Activated T-helper 1 cell treated with Interleukin-2 at 50 U/mL for 16 hours (primary cell): ENCODE measurements at regions not wholly inside any gene's neighbourhood (a gene's known extent, or its start where the extent isn't known, plus 50 kb on each side); places are given as distances from the start of the nearest gene placed in this dataset.

Experiments used
- DNase-seq: peaks from one replicate; pipeline ENCODE4 v3.0.0-alpha.2; 2020; ENCODE audit warnings: low read depth

- no peak for DNase-seq
Observed at GRCh38 chr1:83770319-83770661, 228.6 kb downstream of the TTLL7 start.

- no peak for DNase-seq
Observed at GRCh38 chr1:83769594-83770318, 229.2 kb downstream of the TTLL7 start.

GRCh38 chr1:83769072-83769471, 229.9 kb downstream of the TTLL7 start:
- DNase-seq, result no peak

- DNase-seq, result no peak
Observed at GRCh38 chr1:83766241-83766691, 232.7 kb downstream of the TTLL7 start.

- no peak for DNase-seq
Observed at GRCh38 chr1:83765125-83765524, 233.8 kb downstream of the TTLL7 start.

- DNase-seq, result no peak
Observed at GRCh38 chr1:83764209-83764608, 234.7 kb downstream of the TTLL7 start.

- DNase-seq, result no peak
Observed at GRCh38 chr1:83763361-83764095, 235.4 kb downstream of the TTLL7 start.

- DNase-seq, result no peak
Observed at GRCh38 chr1:83762416-83762815, 236.5 kb downstream of the TTLL7 start.

GRCh38 chr1:83762039-83762365, 236.9 kb downstream of the TTLL7 start:
- no peak for DNase-seq

GRCh38 chr1:83761167-83762038, 237.5 kb downstream of the TTLL7 start:
- DNase-seq, result no peak

- no peak for DNase-seq
Observed at GRCh38 chr1:83760226-83761021, 238.5 kb downstream of the TTLL7 start.

- no peak for DNase-seq
Observed at GRCh38 chr1:83756984-83757717, 241.8 kb downstream of the TTLL7 start.

GRCh38 chr1:83751602-83752001, 247.3 kb downstream of the TTLL7 start:
- no peak for DNase-seq

GRCh38 chr1:83750201-83750600, 248.7 kb downstream of the TTLL7 start:
- DNase-seq, result no peak

GRCh38 chr1:83747853-83748482, 251.0 kb downstream of the TTLL7 start:
- no peak for DNase-seq

GRCh38 chr1:83746234-83746633, 252.7 kb downstream of the TTLL7 start:
- no peak for DNase-seq

GRCh38 chr1:83742446-83742845, 256.5 kb downstream of the TTLL7 start:
- DNase-seq, result no peak

GRCh38 chr1:83741770-83742169, 257.2 kb downstream of the TTLL7 start:
- no peak for DNase-seq

- DNase-seq, result no peak
Observed at GRCh38 chr1:83741348-83741747, 257.6 kb downstream of the TTLL7 start.

- no peak for DNase-seq
Observed at GRCh38 chr1:83735526-83735925, 263.4 kb downstream of the TTLL7 start.

GRCh38 chr1:83734420-83734819, 264.5 kb downstream of the TTLL7 start:
- no peak for DNase-seq
